ENCODE measurements at regions not wholly inside any gene's neighbourhood (a gene's known extent, or its start where the extent isn't known, plus 50 kb on each side); places are given as distances from the start of the nearest gene placed in this dataset.

DNA sequence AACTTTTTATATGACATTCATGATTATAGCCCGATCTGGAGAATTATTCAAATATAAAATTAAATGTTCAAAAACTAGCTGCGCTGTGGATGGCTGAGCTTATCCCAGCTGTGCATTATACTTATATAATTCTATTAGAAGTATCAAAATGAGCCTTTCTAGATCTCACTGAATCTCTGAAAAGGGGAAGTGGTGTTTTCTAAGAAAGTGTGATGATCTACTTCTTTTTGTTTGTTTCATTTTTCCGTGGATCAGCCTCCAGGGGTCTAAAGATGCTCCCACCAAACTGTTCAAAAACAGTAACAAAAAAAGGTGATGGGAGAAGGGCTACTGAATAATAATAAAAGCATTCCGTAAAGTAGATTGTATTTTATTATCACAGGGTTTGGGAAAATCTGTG is 411.3 kb upstream of the PSMD7 start:
- Histone ChIP-seq H3K79me2 (ENCODE audit: control insufficient read depth, low read length) (no peaks in the 10 kb centered on the region), H3K4me3 (ENCODE audit: low read length) (no peak overlapping the region), H3K36me3 (ENCODE audit: control insufficient read depth, low read length) (no peaks in the 10 kb centered on the region), H4K20me1 (ENCODE audit: control insufficient read depth, insufficient read depth, low read depth, low read length) (no peaks in the 10 kb centered on the region), H3K9me3 (ENCODE audit: control insufficient read depth, insufficient read depth, low read length) (no peaks in the 10 kb centered on the region), H3K27ac (ENCODE audit: low read depth, low read length) (no peak overlapping the region), H3K27me3 (ENCODE audit: control insufficient read depth, low read length) (peaks cover 9% of the 10 kb centered on the region; the same call in 1 of the 2 replicates), H3K9me2 (replicated peaks; ENCODE audit: control insufficient read depth, low read length) (no peaks in the 10 kb centered on the region), H3K4me1 (ENCODE audit: control insufficient read depth, low read length) (no peaks in the 10 kb centered on the region), H3F3A (ENCODE audit: control insufficient read depth, insufficient read depth) (no peaks in the 10 kb centered on the region), H3K4me2 (ENCODE audit: low read length) (no peak overlapping the region)
- TF ChIP-seq, protein P1, sequence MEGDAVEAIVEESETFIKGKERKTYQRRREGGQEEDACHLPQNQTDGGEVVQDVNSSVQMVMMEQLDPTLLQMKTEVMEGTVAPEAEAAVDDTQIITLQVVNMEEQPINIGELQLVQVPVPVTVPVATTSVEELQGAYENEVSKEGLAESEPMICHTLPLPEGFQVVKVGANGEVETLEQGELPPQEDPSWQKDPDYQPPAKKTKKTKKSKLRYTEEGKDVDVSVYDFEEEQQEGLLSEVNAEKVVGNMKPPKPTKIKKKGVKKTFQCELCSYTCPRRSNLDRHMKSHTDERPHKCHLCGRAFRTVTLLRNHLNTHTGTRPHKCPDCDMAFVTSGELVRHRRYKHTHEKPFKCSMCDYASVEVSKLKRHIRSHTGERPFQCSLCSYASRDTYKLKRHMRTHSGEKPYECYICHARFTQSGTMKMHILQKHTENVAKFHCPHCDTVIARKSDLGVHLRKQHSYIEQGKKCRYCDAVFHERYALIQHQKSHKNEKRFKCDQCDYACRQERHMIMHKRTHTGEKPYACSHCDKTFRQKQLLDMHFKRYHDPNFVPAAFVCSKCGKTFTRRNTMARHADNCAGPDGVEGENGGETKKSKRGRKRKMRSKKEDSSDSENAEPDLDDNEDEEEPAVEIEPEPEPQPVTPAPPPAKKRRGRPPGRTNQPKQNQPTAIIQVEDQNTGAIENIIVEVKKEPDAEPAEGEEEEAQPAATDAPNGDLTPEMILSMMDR (IDR thresholded peaks at IDR 0.05; ENCODE audit: low read depth, low read length, poor library complexity, severe bottlenecking) = no peak
- no peak for TF ChIP-seq EZH2phosphoT487 (IDR thresholded peaks at IDR 0.05; ENCODE audit: borderline replicate concordance, low read length)

- no peaks in the 10 kb centered on the region for H3K79me2 ChIP-seq (ENCODE audit: control insufficient read depth, low read length)
- H3F3A ChIP-seq (ENCODE audit: control insufficient read depth, insufficient read depth) = no peaks in the 10 kb centered on the region
- H3K4me1 ChIP-seq (ENCODE audit: control insufficient read depth, low read length) = no peaks in the 10 kb centered on the region
- H3K9me2 ChIP-seq (replicated peaks; ENCODE audit: control insufficient read depth, low read length) = no peaks in the 10 kb centered on the region
- H3K27ac ChIP-seq (ENCODE audit: low read depth, low read length) = no peak overlapping the region
- H3K4me2 ChIP-seq (ENCODE audit: low read length) = no peak overlapping the region
- H3K4me3 ChIP-seq (ENCODE audit: low read length) = no peak overlapping the region
- peaks cover 9% of the 10 kb centered on the region; the same call in 1 of the 2 replicates for H3K27me3 ChIP-seq (ENCODE audit: control insufficient read depth, low read length)
- H3K9me3 ChIP-seq (ENCODE audit: control insufficient read depth, insufficient read depth, low read length) = no peaks in the 10 kb centered on the region
- H4K20me1 ChIP-seq (ENCODE audit: control insufficient read depth, insufficient read depth, low read depth, low read length) = no peaks in the 10 kb centered on the region
- TF ChIP-seq, protein P1 (IDR thresholded peaks at IDR 0.05; ENCODE audit: low read depth, low read length, poor library complexity, severe bottlenecking) = no peak
- TF ChIP-seq EZH2phosphoT487 (IDR thresholded peaks at IDR 0.05; ENCODE audit: borderline replicate concordance, low read length) = no peak
- no peaks in the 10 kb centered on the region for H3K36me3 ChIP-seq (ENCODE audit: control insufficient read depth, low read length)
Measured at GRCh38 chr16:73883841-73884240, 412.8 kb upstream of the PSMD7 start.

GRCh38 chr16:73883126-73883525 is 413.5 kb upstream of the PSMD7 start:
- Histone ChIP-seq H3K4me3 (ENCODE audit: low read length) (no peak overlapping the region), H3K9me2 (replicated peaks; ENCODE audit: control insufficient read depth, low read length) (no peaks in the 10 kb centered on the region), H4K20me1 (ENCODE audit: control insufficient read depth, insufficient read depth, low read depth, low read length) (no peaks in the 10 kb centered on the region), H3K36me3 (ENCODE audit: control insufficient read depth, low read length) (no peaks in the 10 kb centered on the region), H3K4me1 (ENCODE audit: control insufficient read depth, low read length) (no peaks in the 10 kb centered on the region), H3K4me2 (ENCODE audit: low read length) (no peak overlapping the region), H3K27me3 (ENCODE audit: control insufficient read depth, low read length) (peaks cover 9% of the 10 kb centered on the region; the same call in 1 of the 2 replicates), H3K27ac (ENCODE audit: low read depth, low read length) (no peak overlapping the region), H3K79me2 (ENCODE audit: control insufficient read depth, low read length) (no peaks in the 10 kb centered on the region), H3K9me3 (ENCODE audit: control insufficient read depth, insufficient read depth, low read length) (no peaks in the 10 kb centered on the region), H3F3A (ENCODE audit: control insufficient read depth, insufficient read depth) (no peaks in the 10 kb centered on the region)
- TF ChIP-seq EZH2phosphoT487 (IDR thresholded peaks at IDR 0.05; ENCODE audit: borderline replicate concordance, low read length) = no peak

GRCh38 chr16:73882651-73883050 is 414.0 kb upstream of the PSMD7 start:
- no peaks in the 10 kb centered on the region for H3K36me3 ChIP-seq (ENCODE audit: control insufficient read depth, low read length)
- no peaks in the 10 kb centered on the region for H4K20me1 ChIP-seq (ENCODE audit: control insufficient read depth, insufficient read depth, low read depth, low read length)
- no peak overlapping the region for H3K4me2 ChIP-seq (ENCODE audit: low read length)
- H3F3A ChIP-seq (ENCODE audit: control insufficient read depth, insufficient read depth) = no peaks in the 10 kb centered on the region
- no peaks in the 10 kb centered on the region for H3K9me3 ChIP-seq (ENCODE audit: control insufficient read depth, insufficient read depth, low read length)
- peaks cover 9% of the 10 kb centered on the region; the same call in 1 of the 2 replicates for H3K27me3 ChIP-seq (ENCODE audit: control insufficient read depth, low read length)
- H3K27ac ChIP-seq (ENCODE audit: low read depth, low read length) = no peak overlapping the region
- no peaks in the 10 kb centered on the region for H3K79me2 ChIP-seq (ENCODE audit: control insufficient read depth, low read length)
- no peak overlapping the region for H3K4me3 ChIP-seq (ENCODE audit: low read length)
- no peaks in the 10 kb centered on the region for H3K4me1 ChIP-seq (ENCODE audit: control insufficient read depth, low read length)
- TF ChIP-seq, protein P1 (IDR thresholded peaks at IDR 0.05; ENCODE audit: low read depth, low read length, poor library complexity, severe bottlenecking) = no peak
- TF ChIP-seq EZH2phosphoT487 (IDR thresholded peaks at IDR 0.05; ENCODE audit: borderline replicate concordance, low read length) = no peak
- H3K9me2 ChIP-seq (replicated peaks; ENCODE audit: control insufficient read depth, low read length) = no peaks in the 10 kb centered on the region

Data from DOHH2 (cell line).